ENCODE measurements at regions not wholly inside any gene's neighbourhood (a gene's known extent, or its start where the extent isn't known, plus 50 kb on each side); places are given as distances from the start of the nearest gene placed in this dataset.

- no peaks in the 10 kb centered on the region for H3K4me1 ChIP-seq (ENCODE audit: insufficient read depth, low read length, poor library complexity, severe bottlenecking)
Measured at GRCh38 chr15:69956417-69956816, 141.3 kb downstream of the TLE3 start.

GRCh38 chr15:69957175-69957574, 140.5 kb downstream of the TLE3 start:
- no peak overlapping the region for H3K4me2 ChIP-seq (ENCODE audit: low read depth, low read length, poor library complexity, severe bottlenecking)
- H2AFZ ChIP-seq (ENCODE audit: low read length) = no peak overlapping the region
- H3K4me3 ChIP-seq (ENCODE audit: low read length, poor library complexity, severe bottlenecking) = no peak overlapping the region
- no peaks in the 10 kb centered on the region for H3F3A ChIP-seq (ENCODE audit: low read depth)
- H4K20me1 ChIP-seq (ENCODE audit: insufficient read depth, low read length, poor library complexity, severe bottlenecking) = no peaks in the 10 kb centered on the region
- TF ChIP-seq CTCF (conservative IDR thresholded peaks at IDR 0.05; ENCODE audit: low read length) (no peak; the same call in 1 of the 2 replicates), EZH2phosphoT487 (IDR thresholded peaks at IDR 0.05; ENCODE audit: borderline replicate concordance) (no peak)
- H3K79me2 ChIP-seq (ENCODE audit: insufficient read depth, low read length) = no peaks in the 10 kb centered on the region
- no peaks in the 10 kb centered on the region for H3K4me1 ChIP-seq (ENCODE audit: insufficient read depth, low read length, poor library complexity, severe bottlenecking)
- H3K9me3 ChIP-seq (ENCODE audit: insufficient read depth, low read depth, low read length) = no peaks in the 10 kb centered on the region
- H3K27me3 ChIP-seq (ENCODE audit: insufficient read depth, low read length, poor library complexity, severe bottlenecking) = no peaks in the 10 kb centered on the region
- no peaks in the 10 kb centered on the region for H3K9me2 ChIP-seq (replicated peaks; ENCODE audit: low read depth, low read length)
- no peaks in the 10 kb centered on the region for H3K36me3 ChIP-seq (ENCODE audit: insufficient read depth, low read length)
- H3K9ac ChIP-seq (ENCODE audit: low read depth, low read length, poor library complexity, severe bottlenecking) = no peak overlapping the region

More at GRCh38 chr15:69956417-69956816, 141.3 kb downstream of the TLE3 start:
- Histone ChIP-seq H4K20me1 (ENCODE audit: insufficient read depth, low read length, poor library complexity, severe bottlenecking) (no peaks in the 10 kb centered on the region), H3K4me3 (ENCODE audit: low read length, poor library complexity, severe bottlenecking) (no peak overlapping the region), H3K27me3 (ENCODE audit: insufficient read depth, low read length, poor library complexity, severe bottlenecking) (no peaks in the 10 kb centered on the region), H3K36me3 (ENCODE audit: insufficient read depth, low read length) (no peaks in the 10 kb centered on the region), H2AFZ (ENCODE audit: low read length) (no peak overlapping the region), H3F3A (ENCODE audit: low read depth) (no peaks in the 10 kb centered on the region), H3K9me2 (replicated peaks; ENCODE audit: low read depth, low read length) (no peaks in the 10 kb centered on the region), H3K9ac (ENCODE audit: low read depth, low read length, poor library complexity, severe bottlenecking) (no peak overlapping the region), H3K4me2 (ENCODE audit: low read depth, low read length, poor library complexity, severe bottlenecking) (no peak overlapping the region), H3K79me2 (ENCODE audit: insufficient read depth, low read length) (no peaks in the 10 kb centered on the region), H3K9me3 (ENCODE audit: insufficient read depth, low read depth, low read length) (no peaks in the 10 kb centered on the region)
- no peak for TF ChIP-seq EZH2phosphoT487 (IDR thresholded peaks at IDR 0.05; ENCODE audit: borderline replicate concordance)
- no peak for TF ChIP-seq CTCF (conservative IDR thresholded peaks at IDR 0.05; ENCODE audit: low read length)

GRCh38 chr15:69958496-69959084, 139.1 kb downstream of the TLE3 start:
- Histone ChIP-seq H3K9me3 (ENCODE audit: insufficient read depth, low read depth, low read length) (no peaks in the 10 kb centered on the region), H3F3A (ENCODE audit: low read depth) (no peaks in the 10 kb centered on the region), H3K27me3 (ENCODE audit: insufficient read depth, low read length, poor library complexity, severe bottlenecking) (no peaks in the 10 kb centered on the region), H3K4me1 (ENCODE audit: insufficient read depth, low read length, poor library complexity, severe bottlenecking) (no peaks in the 10 kb centered on the region), H3K9ac (ENCODE audit: low read depth, low read length, poor library complexity, severe bottlenecking) (no peak overlapping the region), H3K4me2 (ENCODE audit: low read depth, low read length, poor library complexity, severe bottlenecking) (no peak overlapping the region), H4K20me1 (ENCODE audit: insufficient read depth, low read length, poor library complexity, severe bottlenecking) (no peaks in the 10 kb centered on the region), H3K36me3 (ENCODE audit: insufficient read depth, low read length) (no peaks in the 10 kb centered on the region), H3K79me2 (ENCODE audit: insufficient read depth, low read length) (no peaks in the 10 kb centered on the region), H2AFZ (ENCODE audit: low read length) (no peak overlapping the region), H3K4me3 (ENCODE audit: low read length, poor library complexity, severe bottlenecking) (no peak overlapping the region), H3K9me2 (replicated peaks; ENCODE audit: low read depth, low read length) (no peaks in the 10 kb centered on the region)
- no peak for TF ChIP-seq EZH2phosphoT487 (IDR thresholded peaks at IDR 0.05; ENCODE audit: borderline replicate concordance)
- no peak for TF ChIP-seq CTCF (conservative IDR thresholded peaks at IDR 0.05; ENCODE audit: low read length)

All from Loucy (cell line).